HCT116 (cell line): ENCODE measurements at regions not wholly inside any gene's neighbourhood (a gene's known extent, or its start where the extent isn't known, plus 50 kb on each side); places are given as distances from the start of the nearest gene placed in this dataset.

ENCODE experiments used
- ATAC-seq: fragments of 200-7000 bp; cut with Tn5 transposase; 2 replicates; pipeline ENCODE4 v1.9.1; 2020; ENCODE audit warnings: mild to moderate bottlenecking, moderate library complexity
- BruUV-seq: library from RNA; stranded (reverse); fragments of 400-500 nt; replicated peaks from 2 replicates; lab custom pipeline; 2021; lab: Mats Ljungman, UMichigan
- CTCF ChIA-PET: fragments of 300-600 bp; sonication (Branson Sonifier 250); formaldehyde crosslinking; loops from one replicate; lab custom pipeline; 2021; ENCODE audit warnings: antibody characterized with exemption; lab: Charles Lee
- POLR2A ChIA-PET: fragments of 300-600, 350-600 bp; sonication (Branson Sonifier 250); formaldehyde crosslinking; loops from one replicate; lab custom pipeline; 2021; ENCODE audit warnings: antibody characterized with exemption; lab: Charles Lee
- RAD21 ChIA-PET, 2 experiments: fragments of 300-600 bp; sonication (Branson Sonifier 250); formaldehyde crosslinking; loops; one replicate each; lab custom pipeline; 2023; ENCODE audit warnings: low total read pairs in 2 of 2; ENCODE audit not compliant: uncharacterized antibody in 2 of 2, unreplicated experiment in 2 of 2, low non-redundant PET in 1 of 2; lab: Charles Lee
- DNase-seq: peaks from one replicate; pipeline ENCODE4 v3.0.0-alpha.2; 2010; ENCODE audit warnings: low read depth, low spot score
- H2AFZ ChIP-seq: fragments of 200-600 bp; shearing (Covaris generic), sonication (generic); 2 replicates; pipeline ENCODE4 v1.6.1; 2017; ENCODE audit warnings: low read depth, mixed run types, mixed read lengths, antibody characterized with exemption, low read length; ENCODE audit not compliant: poor library complexity, severe bottlenecking
- H3K27ac ChIP-seq: 2 replicates; pipeline ENCODE4 v1.5.1; 2012; ENCODE audit warnings: low read depth, low read length
- H3K27me3 ChIP-seq: fragments of 200-600 bp; sonication (generic); 2 replicates; pipeline ENCODE4 v1.6.1; 2016; ENCODE audit warnings: mixed run types, low read length, mixed read lengths; ENCODE audit not compliant: insufficient read depth
- H3K36me3 ChIP-seq, 2 experiments: fragments of 200-500 bp in 1 of 2; fragments of 200-600 bp in 1 of 2; sonication (Bioruptor generic) in 1 of 2; sonication (generic) in 1 of 2; 2 replicates each; pipeline versions ENCODE4 v1.5.1 to v1.6.1; 2014 to 2016; ENCODE audit warnings: low read length in 2 of 2, inconsistent platforms in 1 of 2, mixed read lengths in 1 of 2, mixed run types in 1 of 2; ENCODE audit not compliant: insufficient read depth in 2 of 2, control insufficient read depth in 1 of 2
- H3K4me1 ChIP-seq, 2 experiments: fragments of 200-600 bp in 1 of 2; sonication (generic) in 1 of 2; 2 replicates each; pipeline versions ENCODE4 v1.5.1 to v1.6.1; 2012 to 2017; ENCODE audit warnings: low read length in 2 of 2, inconsistent platforms in 1 of 2, mild to moderate bottlenecking in 1 of 2, mixed read lengths in 1 of 2, mixed run types in 1 of 2, moderate library complexity in 1 of 2; ENCODE audit not compliant: insufficient read depth in 2 of 2, control insufficient read depth in 1 of 2
- H3K4me2 ChIP-seq: fragments of 200-600 bp; sonication (generic); 2 replicates; pipeline ENCODE4 v1.6.1; 2017; ENCODE audit warnings: mixed run types, low read length, mixed read lengths
- H3K4me3 ChIP-seq, 2 experiments: fragments of 200-600 bp in 1 of 2; sonication (generic) in 1 of 2; replicated peaks in 1 of 2; 2 replicates each; pipeline ENCODE4 v1.5.1; 2011 to 2016; ENCODE audit warnings: low read length in 2 of 2, control low read depth in 1 of 2, low read depth in 1 of 2, mild to moderate bottlenecking in 1 of 2, mixed read lengths in 1 of 2, mixed run types in 1 of 2
- H3K79me2 ChIP-seq: fragments of 200-600 bp; sonication (generic); 2 replicates; pipeline ENCODE4 v1.6.1; 2017; ENCODE audit warnings: mild to moderate bottlenecking, mixed run types, low read length, moderate library complexity, mixed read lengths; ENCODE audit not compliant: insufficient read depth
- H3K9ac ChIP-seq: fragments of 200-600 bp; sonication (generic); 2 replicates; pipeline ENCODE4 v1.6.1; 2016; ENCODE audit warnings: low read length, mixed read lengths
- H3K9me2 ChIP-seq: fragments of 200-600 bp; sonication (generic), shearing (Covaris generic); 2 replicates; pipeline ENCODE4 v1.6.1; 2017; ENCODE audit warnings: mixed run types, mild to moderate bottlenecking, moderate library complexity; ENCODE audit not compliant: insufficient read depth
- H3K9me3 ChIP-seq, 2 experiments: fragments of 200-500 bp in 1 of 2; fragments of 200-600 bp in 1 of 2; sonication (Bioruptor generic) in 1 of 2; sonication (generic) in 1 of 2; 2 replicates each; pipeline ENCODE4 v1.6.1; 2014 to 2017; ENCODE audit warnings: low read length in 2 of 2, mixed read lengths in 2 of 2, inconsistent platforms in 1 of 2, low read depth in 1 of 2, mild to moderate bottlenecking in 1 of 2, mixed run types in 1 of 2, moderate library complexity in 1 of 2; ENCODE audit not compliant: control insufficient read depth in 1 of 2, insufficient read depth in 1 of 2
- H4K20me1 ChIP-seq: fragments of 200-600 bp; sonication (generic), shearing (Covaris generic); 2 replicates; pipeline ENCODE4 v1.6.1; 2017; ENCODE audit warnings: mixed run types, mild to moderate bottlenecking, moderate library complexity; ENCODE audit not compliant: insufficient read depth
- ELF1 ChIP-seq: IDR thresholded peaks from 2 replicates; pipeline ENCODE4 v1.6.1; 2012; ENCODE audit warnings: low read depth, borderline replicate concordance
- RAD21 ChIP-seq: IDR thresholded peaks from 2 replicates; pipeline ENCODE4 v1.6.1; 2012; ENCODE audit warnings: low read depth, mild to moderate bottlenecking
- SIN3A ChIP-seq: IDR thresholded peaks from 2 replicates; pipeline ENCODE4 v1.6.1; 2012; ENCODE audit warnings: low read depth
- SP1 ChIP-seq: IDR thresholded peaks from 2 replicates; pipeline ENCODE4 v1.6.1; 2012; ENCODE audit warnings: low read depth
- SRF ChIP-seq: IDR thresholded peaks from 2 replicates; pipeline ENCODE4 v1.6.1; 2012; ENCODE audit warnings: low read depth
- intact Hi-C: fragments of 100-400 bp; cut with micrococcal nuclease; formaldehyde crosslinking; loops from 2 replicates; pipeline ENCODE4 v1.10.0; 2022
- TF ChIP-seq, protein P1 (sequence below): IDR thresholded peaks from 2 replicates; pipeline ENCODE4 v1.6.1; 2012; ENCODE audit warnings: low read depth

DNA sequence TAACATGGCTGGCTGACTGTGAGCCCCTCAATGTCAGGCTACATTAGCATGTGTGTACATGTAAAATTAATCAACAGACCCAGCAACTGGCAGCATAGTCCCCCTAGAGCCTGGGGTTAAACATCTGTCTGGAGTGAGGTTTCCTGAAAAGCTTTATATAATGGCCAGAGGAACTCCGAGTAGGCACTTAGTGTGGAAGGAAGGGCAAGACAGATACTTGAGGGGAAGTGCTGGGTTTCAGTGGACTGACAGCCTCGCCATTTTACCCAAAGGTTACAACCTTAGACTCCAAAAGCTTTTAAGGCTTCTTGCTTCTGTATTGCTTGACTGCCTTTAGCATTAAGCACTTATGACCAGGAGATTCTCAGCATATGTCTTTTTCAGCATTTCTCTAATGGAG, 430.8 kb downstream of the FLRT2 start:
- no peak overlapping the region for H3K4me3 ChIP-seq
- no peaks in the 10 kb centered on the region for H4K20me1 ChIP-seq
- ChIA-PET POLR2A (no interaction called here), CTCF (no interaction called here), RAD21 (no interaction called here)
- H3K4me2 ChIP-seq: no peak overlapping the region
- no peak overlapping the region for H2AFZ ChIP-seq
- no peaks in the 10 kb centered on the region for H3K27me3 ChIP-seq
- TF ChIP-seq SRF: no peak
- no peak for TF ChIP-seq ELF1
- no peak for TF ChIP-seq SP1
- no peak for TF ChIP-seq SIN3A
- DNase-seq: no peak
- H3K36me3 ChIP-seq: no peaks in the 10 kb centered on the region
- H3K79me2 ChIP-seq: no peaks in the 10 kb centered on the region
- no peak overlapping the region for H3K27ac ChIP-seq
- H3K4me1 ChIP-seq: no peaks in the 10 kb centered on the region
- intact Hi-C loops: no loop called here
- no peak for ATAC-seq
- H3K9me2 ChIP-seq: no peaks in the 10 kb centered on the region
- peaks cover 8 to 17% of the 10 kb centered on the region in 2 experiments; a peak in 2 of 4 replicates for H3K9me3 ChIP-seq
- no TSS peak for BruUV-seq
- no peak overlapping the region for H3K9ac ChIP-seq

DNA sequence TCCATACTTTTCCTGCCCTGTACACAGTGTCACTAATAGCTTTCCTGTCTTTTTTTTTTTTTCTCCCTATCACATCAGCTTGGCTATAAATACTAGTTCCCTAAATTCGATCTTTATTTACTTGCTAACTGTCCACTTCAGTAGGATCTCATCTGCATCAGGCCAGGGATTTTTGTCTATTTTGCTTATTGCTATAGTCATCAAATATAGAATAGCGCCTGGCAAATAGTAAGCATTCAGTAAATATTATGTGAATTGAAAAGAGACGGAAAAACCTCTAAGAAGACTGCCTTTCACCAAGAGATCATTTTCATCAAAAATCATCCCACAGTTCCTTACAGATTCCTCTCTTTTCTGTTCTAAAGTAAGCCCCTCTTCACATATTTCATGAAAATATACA, 429.1 kb downstream of the FLRT2 start:
- H2AFZ ChIP-seq: no peak overlapping the region
- no peaks in the 10 kb centered on the region for H3K9me2 ChIP-seq
- no peak overlapping the region for H3K9ac ChIP-seq
- TF ChIP-seq, protein P1, sequence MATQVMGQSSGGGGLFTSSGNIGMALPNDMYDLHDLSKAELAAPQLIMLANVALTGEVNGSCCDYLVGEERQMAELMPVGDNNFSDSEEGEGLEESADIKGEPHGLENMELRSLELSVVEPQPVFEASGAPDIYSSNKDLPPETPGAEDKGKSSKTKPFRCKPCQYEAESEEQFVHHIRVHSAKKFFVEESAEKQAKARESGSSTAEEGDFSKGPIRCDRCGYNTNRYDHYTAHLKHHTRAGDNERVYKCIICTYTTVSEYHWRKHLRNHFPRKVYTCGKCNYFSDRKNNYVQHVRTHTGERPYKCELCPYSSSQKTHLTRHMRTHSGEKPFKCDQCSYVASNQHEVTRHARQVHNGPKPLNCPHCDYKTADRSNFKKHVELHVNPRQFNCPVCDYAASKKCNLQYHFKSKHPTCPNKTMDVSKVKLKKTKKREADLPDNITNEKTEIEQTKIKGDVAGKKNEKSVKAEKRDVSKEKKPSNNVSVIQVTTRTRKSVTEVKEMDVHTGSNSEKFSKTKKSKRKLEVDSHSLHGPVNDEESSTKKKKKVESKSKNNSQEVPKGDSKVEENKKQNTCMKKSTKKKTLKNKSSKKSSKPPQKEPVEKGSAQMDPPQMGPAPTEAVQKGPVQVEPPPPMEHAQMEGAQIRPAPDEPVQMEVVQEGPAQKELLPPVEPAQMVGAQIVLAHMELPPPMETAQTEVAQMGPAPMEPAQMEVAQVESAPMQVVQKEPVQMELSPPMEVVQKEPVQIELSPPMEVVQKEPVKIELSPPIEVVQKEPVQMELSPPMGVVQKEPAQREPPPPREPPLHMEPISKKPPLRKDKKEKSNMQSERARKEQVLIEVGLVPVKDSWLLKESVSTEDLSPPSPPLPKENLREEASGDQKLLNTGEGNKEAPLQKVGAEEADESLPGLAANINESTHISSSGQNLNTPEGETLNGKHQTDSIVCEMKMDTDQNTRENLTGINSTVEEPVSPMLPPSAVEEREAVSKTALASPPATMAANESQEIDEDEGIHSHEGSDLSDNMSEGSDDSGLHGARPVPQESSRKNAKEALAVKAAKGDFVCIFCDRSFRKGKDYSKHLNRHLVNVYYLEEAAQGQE: no peak
- TF ChIP-seq ELF1 (no peak), SIN3A (no peak), SRF (no peak), RAD21 (no peak)
- H3K4me3 ChIP-seq: no peak overlapping the region
- intact Hi-C loops: no loop called here
- H4K20me1 ChIP-seq: no peaks in the 10 kb centered on the region
- DNase-seq (no peak), ATAC-seq (no peak)
- CTCF ChIA-PET: no interaction called here
- no peaks in the 10 kb centered on the region for H3K27me3 ChIP-seq
- H3K36me3 ChIP-seq: no peaks in the 10 kb centered on the region
- no peak overlapping the region for H3K27ac ChIP-seq
- no peak overlapping the region for H3K4me2 ChIP-seq
- BruUV-seq: no TSS peak
- no peaks in the 10 kb centered on the region for H3K4me1 ChIP-seq
- no peaks in the 10 kb centered on the region for H3K79me2 ChIP-seq
- RAD21 ChIA-PET: no interaction called here
- H3K9me3 ChIP-seq: peaks cover 8 to 24% of the 10 kb centered on the region in 2 experiments; a peak in 2 of 4 replicates
- POLR2A ChIA-PET: no interaction called here
